ENCODE measurements at regions not wholly inside any gene's neighbourhood (a gene's known extent, or its start where the extent isn't known, plus 50 kb on each side); places are given as distances from the start of the nearest gene placed in this dataset.
A peak's percentile ranks its signal among the peaks of the same experiment; 100 is the strongest.
"Not testable (repeated sequence)": the region's sequence is repeated elsewhere in the genome, so short reads cannot be mapped to it uniquely, and the experiment has no call there.

DNA sequence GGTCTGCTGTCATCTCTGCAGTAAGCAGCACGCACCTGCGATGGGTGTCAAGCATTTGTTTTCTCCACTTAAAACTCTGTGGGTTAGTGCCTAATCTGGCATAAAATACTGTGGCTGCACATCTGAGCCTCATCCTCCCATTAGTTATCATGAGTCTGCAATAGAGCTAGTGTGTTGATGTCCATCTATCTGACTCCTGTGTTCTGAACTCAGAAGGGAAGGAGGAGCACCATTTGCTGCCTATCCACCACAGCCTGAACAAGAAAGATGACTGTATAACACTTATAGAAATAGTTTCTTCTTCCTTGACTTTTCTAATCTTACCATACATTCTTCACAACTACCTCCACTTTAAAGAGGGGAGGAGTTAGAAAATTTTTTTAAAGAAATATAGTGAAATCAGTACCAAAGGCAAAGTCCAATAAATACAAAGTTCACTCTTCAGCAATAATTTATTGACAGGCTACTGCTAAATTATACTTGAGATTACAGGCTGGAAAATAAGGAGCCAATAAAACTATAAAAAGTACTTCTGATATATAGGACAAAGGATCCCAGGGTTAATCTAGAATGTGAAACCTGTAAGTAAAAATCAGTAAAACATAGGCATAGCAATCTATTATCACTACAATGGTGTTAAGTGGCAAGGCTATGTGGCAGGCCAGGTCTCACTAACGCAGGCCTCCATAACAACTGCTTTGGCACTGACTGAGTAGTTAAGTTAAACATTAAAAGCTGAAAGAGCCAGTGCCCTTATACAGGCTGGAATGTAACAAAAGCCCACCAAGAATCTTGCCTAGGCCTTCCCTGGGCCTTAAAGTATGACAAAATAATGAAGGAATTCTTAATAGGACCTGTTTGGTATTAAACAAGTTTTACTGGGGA lies 70.2 kb downstream of the LGALS9C start:
- not testable (repeated sequence) for DNase-seq (ENCODE audit: low spot score)

- DNase-seq (ENCODE audit: low spot score) = not testable (repeated sequence)
Observed at GRCh38 chr17:18557086-18557485, 80.5 kb downstream of the LGALS9C start.

GRCh38 chr17:18563381-18564098 lies 80.7 kb downstream of the TBC1D28 start:
- not testable (repeated sequence) for DNase-seq (ENCODE audit: low spot score)

DNA sequence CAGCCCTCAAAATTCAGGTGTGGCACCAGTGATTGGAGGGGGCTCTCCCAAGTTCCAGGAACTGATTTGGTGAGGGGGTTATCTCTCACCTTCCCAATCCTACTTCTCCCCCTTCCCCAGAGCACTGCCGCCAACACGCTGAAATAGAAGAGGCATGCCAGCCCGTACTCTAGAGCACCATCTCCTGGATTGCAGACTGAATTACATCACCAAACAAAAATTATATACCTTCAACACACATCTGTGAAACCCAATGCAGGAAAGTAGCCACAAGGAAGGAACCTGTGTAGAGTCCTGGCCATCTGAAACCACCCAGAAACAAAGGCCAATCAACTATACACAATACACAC lies 80.1 kb downstream of the TBC1D28 start:
- DNase-seq (ENCODE audit: low spot score) = peak; percentile 22

DNA sequence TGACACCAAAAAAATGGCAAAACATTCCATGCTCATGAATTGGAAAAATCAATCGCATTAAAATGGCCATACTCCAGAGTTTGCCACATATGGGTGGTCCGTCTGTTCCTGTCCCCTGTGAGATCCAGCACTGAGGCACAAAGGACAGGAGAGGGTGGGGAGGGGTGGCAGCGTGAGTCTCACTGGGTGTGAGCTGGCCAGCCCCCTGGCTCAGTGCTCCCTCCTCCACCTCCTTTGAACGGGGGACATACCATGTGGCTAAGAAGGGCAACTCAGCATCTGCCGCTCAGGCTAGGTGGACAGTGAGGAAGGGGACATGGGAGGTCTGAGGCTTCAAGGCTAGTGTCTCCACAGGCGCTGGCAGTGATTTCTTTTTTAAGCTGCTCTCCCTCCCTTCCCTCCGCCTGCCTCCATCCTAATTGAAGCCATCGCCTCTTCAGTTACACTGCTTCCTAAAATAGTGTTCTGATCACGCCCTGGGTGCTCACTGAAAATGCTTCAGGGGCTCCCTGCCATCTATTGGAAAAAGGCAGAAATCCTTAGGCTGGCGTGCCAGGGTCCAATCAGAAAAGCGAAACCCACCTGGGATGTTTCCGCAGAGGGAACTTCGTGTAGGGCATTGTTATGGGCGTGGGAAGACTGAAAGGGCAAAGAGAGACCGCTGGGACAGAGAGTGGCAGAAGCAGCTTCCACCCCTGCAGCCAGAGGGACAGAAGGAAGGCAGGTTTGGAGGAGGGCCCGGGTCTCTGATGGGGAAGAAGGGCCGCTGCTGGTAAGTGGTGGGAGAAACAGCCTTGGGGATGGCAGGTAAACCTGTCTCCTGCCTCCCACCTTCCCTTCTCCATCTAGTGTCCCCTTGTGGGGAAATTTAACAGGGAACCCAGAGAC lies 75.8 kb downstream of the TBC1D28 start:
- not testable (repeated sequence) for DNase-seq (ENCODE audit: low spot score)

- DNase-seq (ENCODE audit: low spot score) = not testable (repeated sequence)
Observed at GRCh38 chr17:18569489-18569913, 74.7 kb downstream of the TBC1D28 start.

DNA sequence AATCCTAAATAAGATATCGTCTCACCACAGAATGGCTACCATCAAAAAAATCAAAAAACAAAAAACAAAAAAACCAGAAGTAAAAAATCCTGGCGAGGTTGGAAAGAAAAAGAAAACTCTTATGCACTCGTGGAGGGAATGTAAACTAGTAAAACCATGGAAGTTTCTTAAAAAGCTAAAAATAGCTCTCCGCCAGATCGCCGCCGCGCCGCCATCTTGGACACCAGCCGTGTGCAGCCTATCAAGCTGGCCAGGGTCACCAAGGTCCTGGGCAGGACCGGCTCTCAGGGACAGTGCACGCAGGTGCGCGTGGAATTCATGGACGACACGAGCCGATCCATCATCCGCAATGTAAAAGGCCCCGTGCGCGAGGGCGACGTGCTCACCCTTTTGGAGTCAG lies 71.7 kb downstream of the TBC1D28 start:
- not testable (repeated sequence) for DNase-seq (ENCODE audit: low spot score)

DNA sequence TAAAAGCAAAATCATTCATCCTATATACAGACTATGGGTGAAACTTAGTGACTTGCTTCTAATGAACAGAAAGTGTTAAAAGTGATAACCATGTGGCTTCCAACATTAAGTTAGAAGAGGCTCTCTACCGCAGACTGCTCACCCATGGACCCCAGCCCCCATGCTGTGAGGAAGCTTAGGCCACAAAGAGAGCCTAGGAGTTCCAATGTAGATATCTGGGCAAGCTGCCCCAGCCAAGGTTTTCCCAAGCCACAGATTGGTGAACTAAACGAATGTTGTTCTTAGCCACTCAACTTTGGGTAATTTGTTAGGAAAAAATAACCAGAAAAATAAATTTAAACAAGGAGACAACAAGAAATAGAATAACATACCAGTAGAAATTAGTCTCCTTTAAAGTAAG lies 70.1 kb downstream of the TBC1D28 start:
- DNase-seq (ENCODE audit: low spot score) = not testable (repeated sequence)
